Middle frontal gyrus (tissue), 1 donor: ENCODE measurements at regions not wholly inside any gene's neighbourhood (a gene's known extent, or its start where the extent isn't known, plus 50 kb on each side); places are given as distances from the start of the nearest gene placed in this dataset.
"Not testable (repeated sequence)": the region's sequence is repeated elsewhere in the genome, so short reads cannot be mapped to it uniquely, and the experiment has no call there.

Source experiments
- DNase-seq: peaks from one replicate; pipeline ENCODE4 v3.0.0-alpha.2; 2015; ENCODE audit warnings: low spot score; ENCODE audit errors: extremely low spot score

DNA sequence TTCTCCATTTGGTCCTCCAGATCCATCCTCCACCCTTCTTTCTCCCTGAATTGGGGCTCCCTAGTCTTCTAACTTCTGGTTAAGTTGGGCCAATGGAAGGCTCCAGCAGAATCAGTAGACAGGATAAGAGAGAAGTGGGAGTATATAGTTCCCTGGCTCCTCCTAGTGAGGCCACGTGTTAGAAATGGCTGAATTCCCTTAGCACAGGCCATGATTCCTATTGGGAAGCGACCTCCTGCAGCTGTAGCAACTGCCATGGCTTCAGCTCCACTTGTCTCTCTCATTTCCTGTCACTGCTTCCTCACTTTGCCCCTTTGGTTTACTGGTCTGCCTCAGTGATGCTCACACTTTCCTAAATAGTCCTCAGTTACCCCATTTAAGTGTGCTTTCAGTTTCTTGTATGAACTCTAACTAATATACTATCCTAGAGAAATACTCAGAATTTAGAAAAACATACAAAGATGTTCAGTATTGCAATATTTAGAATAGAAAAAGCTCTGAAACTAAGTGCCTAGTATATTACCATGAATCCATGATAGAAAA lies 104.8 kb upstream of the SMARCA2 start:
- DNase-seq = no peak

DNA sequence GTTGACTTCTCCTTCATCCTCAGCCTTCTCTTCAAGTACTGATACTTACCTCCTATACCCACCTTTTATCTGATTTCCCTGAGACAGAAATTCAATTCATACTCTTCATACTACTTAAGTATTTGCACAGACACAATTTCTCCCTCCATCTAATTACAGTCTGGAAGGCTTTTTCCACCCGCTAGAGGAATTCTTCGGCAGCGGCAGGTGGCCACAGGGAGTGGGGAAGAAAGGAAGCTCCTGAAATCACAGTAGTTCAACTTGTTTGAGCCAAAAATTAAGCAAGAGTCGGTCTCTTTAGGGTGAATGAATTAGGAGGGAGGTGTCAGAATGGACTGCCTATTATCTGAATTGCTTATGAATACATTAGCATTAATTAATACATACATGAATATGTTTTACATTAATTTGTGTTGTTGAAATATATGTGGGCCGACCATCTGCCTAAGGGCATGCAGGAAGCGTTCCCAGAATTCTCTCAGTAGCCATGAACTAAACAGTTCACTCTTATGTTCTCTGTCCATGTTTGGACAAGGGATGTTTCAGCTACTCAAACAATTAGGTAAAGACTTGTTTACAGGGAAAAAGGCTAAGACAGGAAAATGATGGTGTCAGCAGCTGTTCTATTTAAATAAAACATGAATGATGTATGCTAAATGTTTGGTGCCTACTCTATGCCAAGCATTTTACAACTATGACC lies 101.4 kb upstream of the SMARCA2 start:
- no peak for DNase-seq

DNA sequence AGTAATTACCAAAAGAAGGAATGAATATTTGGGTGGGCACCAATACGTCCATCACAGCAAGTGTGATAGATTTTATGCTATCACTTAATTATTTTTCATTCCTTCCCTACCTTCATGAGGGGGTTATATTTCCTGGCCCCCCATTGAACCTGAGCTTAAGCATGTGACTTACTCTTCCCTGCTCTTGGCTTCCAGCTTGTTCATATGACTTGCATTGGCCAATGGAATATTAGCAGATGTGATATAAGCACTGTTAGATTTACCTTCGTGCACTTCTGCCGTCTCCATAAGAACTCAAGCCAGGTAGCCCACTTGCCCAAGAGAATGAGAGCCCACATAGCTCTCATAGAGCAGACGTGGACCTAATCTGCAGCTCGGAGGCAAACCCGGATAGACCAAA lies 99.1 kb upstream of the SMARCA2 start:
- no peak for DNase-seq

DNA sequence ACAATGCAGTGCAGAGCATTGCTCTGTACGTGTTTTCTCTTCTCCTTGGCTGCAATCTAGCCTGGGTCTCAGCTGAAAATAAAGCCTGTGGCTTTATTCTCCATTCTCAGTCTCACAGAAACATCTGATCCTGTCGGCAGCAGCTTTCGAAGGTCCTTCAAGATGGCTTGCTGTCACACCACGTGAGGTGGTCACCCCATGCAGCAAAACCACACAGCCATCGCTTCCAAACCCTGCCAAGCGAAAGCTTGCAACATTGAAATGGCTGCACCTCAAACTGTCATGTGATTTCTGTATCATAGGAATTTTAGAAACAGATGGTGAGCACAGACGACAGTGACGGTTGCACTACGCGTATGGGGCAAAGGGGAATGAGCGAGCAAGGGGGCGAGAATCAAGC lies 98.5 kb upstream of the SMARCA2 start:
- no peak for DNase-seq

DNA sequence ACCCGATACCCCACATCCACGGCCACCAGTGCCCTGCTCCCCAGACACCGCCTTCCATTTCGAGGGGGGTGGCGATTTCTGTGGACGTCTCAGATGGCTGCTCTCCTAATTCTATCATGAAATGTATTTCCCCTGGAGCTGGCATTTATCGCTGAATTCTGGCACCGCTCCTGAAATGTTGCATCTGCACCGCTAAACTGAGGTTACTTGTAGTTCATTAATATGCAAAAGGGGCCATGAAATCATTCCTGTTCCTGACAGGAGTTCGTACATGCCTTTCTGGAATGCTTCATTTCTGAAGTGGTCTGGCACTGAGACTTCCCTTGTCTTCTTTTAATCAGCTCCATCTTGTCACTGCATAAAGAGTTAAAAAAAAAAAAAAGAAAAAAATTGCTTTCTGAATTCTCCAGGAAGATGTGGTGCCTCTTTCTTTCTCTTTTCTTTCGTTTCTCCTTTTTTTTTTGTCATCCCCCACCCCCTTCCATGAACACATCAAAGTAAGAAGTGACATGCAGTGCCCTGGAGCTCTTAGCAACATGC lies 97.7 kb upstream of the SMARCA2 start:
- no peak for DNase-seq

DNA sequence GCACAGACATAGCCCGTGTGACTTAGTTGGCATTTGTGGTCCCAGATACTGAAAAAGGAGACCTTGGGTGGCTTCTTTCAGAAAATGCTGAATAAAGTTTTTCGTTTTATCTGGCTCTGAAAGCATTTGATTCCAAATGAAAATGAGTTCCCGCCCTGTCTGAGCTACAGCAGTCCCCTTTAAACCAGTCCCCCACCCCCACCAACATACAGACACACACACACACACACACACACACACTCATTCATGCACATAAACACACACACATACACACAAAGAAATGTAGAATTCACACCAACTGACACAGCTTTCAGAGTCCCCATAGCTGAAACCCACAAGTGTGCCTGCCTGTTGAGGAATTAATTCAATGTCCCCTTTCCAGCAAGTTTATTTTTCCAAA lies 97.0 kb upstream of the SMARCA2 start:
- no peak for DNase-seq

DNA sequence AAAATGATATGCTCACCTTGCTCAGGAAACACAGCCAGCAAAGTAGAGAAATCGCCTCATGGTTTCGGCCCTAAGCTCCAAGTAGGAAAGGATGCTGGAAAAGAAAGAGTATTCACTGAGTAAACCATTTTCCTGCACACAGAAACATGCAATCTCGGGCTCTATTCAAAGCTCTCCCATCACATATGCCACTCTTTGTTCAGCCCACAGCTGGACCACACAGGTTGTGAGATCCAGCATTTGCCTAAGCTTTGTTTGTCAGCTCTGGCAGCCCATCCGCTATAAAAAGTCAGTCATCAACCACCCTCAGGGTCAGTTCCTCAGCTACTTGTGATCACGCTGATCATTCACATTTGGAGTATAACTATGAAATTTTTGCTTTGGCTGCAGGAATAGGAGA lies 96.5 kb upstream of the SMARCA2 start:
- no peak for DNase-seq

DNA sequence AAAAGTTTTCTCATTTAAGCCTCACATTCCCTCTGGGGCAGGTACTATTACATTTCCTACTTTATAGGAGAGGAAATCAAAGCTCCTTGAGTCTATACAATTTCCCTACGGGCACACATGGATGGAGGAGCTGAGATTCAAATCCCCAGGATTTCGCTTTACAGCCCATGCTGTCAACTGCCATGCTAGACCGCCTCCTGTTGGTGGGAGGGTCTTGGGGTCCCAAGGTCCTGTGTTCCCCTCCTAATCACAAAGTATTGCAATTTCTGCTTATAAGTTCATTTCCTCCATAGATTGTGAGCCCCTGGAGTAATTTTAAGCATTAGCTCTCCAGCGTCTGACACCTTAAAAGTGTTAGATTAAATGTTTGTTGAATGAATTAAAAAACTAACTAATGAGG lies 95.9 kb upstream of the SMARCA2 start:
- DNase-seq = no peak

DNA sequence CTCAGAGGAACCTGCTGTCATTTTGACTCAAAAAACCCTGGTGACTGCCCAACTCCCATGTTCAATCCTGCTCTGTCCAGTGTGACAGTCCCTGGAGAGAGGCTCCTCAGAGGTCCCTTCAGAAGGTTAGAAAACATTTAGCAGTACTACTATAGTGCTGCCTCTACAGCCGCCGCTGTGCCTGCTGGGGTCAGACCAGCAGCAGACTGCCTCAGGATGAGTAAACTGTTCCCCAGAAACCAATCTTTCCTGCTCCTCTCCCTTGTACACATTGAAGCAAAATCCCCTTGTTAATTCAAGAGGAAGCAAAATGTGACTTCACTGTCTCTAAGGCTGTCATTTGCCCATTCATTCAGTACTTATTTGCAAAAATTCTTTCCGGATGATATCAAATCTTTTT lies 94.8 kb upstream of the SMARCA2 start:
- DNase-seq = no peak

DNA sequence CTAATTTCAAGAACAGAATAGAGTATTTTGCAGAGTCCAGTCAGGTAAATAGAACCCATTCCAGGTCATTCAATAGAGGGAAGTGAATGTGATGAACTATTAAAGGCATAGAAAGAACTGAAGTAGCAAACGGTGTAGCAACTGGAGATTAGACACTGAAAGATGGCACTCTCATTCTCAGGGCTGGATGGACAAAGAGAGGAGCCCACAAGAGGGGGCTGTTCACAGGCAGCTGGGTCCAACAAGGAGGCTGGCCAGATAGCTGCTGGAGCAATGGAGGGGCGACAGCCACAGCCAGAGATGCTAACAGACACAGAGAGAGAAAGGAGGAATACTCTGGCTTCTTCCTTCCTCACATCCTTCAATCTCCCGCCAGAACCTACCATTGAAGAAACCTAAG lies 93.1 kb upstream of the SMARCA2 start:
- DNase-seq = no peak

DNA sequence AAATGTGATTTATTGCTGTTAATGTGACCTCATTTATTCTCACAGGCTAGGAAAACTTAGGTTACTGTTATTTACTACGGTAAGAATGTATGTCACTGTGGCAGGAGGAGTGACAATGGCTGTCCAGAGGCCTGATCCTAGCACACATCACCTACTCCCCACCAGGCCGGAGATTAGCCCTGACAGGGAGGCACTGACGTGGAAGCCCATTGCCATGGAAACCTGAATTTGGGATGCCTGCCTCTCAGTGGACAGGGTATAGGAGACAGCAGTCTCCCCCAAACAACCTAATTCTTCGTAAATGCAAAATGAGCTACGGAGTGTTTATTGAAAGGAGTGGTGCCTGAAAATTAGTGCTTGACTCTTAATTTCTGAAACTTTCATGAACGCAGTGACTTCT lies 87.6 kb upstream of the SMARCA2 start:
- DNase-seq = no peak

DNA sequence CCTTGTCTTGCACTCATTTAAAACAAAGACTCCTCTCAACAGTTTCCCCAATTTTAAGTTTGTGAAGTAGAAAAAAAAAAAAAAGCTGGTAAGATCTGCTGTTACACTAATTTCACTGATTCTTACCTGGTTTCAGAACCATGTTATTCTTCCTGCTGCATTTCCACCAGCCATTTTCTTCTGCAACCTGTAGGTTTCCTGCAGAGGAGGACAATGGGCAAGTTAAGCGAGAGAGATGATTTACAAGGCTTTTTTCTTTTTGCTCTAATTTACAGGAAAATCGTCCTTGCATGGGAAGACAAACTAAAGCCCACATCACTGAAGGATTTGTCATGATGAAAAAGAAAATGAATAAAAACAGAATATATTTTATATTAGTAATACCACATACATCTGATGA lies 86.0 kb upstream of the SMARCA2 start:
- DNase-seq = no peak

DNA sequence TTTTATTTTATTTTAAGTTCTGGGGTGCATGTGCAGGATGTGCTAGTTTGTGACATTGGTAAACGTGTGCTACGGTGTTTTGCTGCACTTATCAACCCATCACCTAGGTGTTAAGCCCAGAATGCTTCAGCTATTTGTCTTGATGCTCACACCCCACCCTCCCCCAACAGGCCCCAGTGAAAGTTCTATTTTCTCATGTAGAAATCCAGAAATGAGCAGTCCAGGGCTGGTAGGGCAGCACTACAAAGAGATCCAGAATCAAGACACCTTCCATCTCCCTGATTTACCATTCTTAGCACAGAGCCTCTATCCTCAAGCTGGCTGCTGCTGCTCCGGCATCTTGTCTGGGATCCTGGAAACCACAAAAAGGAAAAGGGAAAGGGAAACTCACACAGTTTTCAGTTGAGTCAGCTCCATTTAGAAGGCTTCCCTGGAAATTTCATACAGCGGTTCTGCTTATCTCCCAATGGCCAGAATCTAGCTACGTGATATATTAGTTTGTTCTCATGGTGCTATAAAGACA lies 85.4 kb upstream of the SMARCA2 start:
- no peak for DNase-seq

DNA sequence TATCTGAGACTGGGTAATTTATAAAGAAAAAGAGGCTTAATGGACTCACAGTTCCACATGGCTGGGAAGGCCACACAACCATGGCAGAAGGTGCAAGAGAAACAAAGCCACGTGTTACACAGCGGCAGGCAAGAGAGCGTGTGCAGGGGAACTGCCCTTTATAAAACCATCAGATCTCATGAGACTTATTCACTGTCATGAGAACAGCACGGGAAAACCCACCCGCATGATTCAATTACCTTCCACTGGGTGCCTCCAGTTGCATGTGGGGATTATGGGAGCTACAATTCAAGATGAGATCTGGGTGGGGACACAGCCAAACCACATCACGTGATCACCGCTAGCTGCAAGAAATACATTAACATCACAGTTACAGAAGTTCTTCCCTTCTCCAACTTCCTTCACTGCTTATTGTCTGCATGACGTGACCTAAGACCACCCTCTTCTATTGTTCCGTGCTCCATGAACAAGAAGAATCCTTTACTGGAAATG lies 84.9 kb upstream of the SMARCA2 start:
- DNase-seq = not testable (repeated sequence)

DNA sequence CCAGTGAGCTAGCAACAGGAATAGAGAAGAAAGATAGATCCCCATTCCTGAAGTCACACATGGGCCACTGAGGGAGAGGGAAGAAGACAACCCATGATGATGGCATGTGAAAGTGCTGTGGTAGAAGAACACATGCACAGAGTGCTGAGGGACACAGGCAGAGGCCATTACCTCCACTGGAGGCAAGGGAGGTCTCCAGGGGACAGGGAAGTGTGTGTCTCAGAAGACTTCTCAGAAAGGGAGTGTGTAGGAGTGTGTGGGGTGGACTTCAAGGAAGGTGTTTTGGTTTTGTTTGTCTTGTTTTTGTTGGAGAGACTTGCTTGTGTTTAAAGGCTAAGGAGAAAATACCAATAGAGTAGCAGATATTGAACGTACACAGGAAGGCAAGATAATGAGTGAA lies 77.0 kb upstream of the SMARCA2 start:
- DNase-seq = no peak

DNA sequence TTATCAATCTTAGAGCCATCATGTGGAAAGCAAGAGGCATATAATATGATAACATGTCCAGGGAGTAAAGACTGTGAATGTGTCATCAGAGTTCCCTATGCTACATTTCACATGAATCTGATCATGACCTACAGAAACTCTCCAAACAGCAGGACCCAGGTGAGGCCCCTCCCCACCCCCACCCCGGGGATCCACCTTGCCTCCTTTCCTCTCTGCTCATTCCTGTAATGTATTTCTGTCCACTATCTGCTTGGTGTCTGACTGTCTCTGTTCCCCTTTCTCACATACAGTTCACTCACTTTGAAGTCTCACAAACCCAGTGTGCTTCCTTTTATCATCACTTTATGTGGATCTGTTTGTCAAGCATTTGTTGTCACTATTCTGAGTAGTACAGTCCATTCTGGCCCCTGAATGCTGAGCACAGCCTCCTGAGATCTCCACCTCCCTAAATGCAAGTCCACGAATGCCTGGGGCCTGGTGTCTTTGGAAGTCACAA lies 76.4 kb upstream of the SMARCA2 start:
- DNase-seq = no peak

DNA sequence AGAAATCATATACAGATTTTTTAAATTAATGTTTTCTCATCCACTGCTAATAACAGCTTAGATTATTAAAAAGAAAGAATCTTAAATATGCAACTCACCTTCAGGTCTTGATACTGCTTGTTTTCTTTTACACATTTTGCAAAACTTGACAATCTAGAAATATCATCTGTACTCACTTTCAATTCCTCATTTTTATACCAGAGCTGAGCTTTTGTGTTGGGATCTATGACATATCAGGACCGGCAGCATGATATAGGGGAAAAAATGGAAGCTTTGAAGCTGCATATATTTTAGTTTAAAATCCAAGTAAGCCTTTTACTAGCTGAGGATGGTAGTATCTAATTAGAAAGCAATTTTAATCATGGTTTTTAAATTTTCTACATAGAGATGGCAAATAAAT lies 75.7 kb upstream of the SMARCA2 start:
- no peak for DNase-seq

DNA sequence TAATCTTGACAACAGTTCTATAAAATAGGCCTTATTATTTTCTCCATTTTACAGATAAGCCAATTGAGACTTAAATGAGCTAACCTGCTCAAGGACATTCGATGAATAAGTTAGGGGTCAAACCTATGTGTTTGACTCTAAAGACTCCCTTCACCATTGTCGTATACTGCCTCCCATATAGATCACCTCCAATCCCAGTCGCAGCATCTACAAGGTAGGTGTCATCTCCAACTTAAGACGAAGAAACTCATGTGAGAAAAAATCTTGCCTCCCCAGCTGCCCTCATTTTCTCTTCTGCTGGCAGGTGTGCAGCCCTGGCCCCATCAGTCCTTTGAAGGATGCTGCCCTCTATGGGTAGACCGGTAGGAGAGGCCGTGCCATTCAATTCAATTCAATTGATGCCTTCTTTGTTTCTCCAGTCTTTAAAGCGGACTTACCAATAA lies 75.2 kb upstream of the SMARCA2 start:
- no peak for DNase-seq

DNA sequence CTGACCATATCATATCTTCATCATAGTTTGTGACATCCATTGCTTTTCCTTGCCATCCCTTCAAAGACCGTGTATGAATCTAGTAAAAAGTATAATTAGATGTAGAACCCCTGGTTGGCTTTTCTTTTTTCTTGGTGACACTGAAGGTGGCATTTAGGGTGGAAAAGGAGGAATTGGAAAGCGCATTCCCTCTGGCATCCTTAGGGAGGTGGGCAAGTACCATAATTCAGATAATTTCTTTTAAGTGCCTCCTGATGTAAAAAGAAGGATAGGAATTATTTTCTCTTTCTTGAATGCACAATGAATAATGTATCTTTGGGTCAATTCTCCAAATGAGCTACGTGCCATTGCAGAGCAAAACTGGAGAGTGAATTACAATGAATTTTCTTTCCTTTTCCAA lies 73.2 kb upstream of the SMARCA2 start:
- DNase-seq = no peak

DNA sequence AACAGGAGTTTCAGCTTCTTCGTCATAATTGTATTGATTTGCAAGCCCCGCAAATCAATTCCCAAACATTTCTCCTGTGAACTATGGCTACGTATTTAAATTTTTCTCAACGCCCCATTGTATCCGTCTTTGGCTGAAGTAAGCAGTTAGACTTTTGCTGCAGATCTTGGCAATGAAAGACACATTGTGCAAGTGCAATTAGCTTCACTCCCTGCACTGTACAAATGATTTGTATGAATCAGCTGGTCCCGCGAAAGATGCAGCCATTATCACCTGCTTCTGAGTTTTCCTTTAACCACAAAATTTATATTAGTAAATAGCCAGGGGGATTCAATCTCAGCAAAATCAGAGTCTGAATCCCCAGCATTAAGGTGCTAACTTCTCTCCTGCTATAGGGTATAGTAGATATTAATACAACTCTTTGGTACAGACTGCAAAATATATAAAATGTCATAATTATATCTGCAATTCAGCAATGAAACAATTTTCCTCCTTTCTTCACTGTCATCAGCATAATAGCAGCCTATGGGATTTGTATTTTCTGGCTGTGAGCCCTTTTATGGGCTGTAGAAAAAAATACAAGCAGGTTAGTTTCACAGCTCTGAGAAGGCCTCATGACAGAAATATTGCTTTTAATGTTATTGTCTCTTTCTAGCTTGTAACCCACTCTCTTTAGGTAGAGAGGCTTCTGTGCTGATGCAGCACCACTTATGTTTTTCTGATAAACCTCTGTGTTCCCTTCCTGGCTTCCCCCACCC lies 68.4 kb upstream of the SMARCA2 start:
- no peak for DNase-seq

DNA sequence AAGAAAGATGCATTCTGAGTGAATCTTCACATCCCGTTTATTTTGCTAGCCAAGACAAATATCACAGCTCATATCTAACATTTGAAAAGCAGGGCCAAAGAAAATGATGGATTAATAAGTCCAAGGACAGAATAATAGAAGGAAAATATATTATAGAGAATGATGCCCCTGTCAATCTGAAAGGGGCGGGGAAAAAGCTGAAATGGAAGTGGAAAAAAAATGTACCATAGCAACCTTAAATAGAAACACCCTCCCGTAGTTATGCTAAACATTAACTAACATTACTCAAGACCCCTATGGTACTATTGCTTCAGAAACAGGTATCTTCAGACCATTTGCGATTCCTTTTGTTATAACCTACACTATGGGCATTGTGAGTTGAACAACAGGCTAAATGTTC lies 67.7 kb upstream of the SMARCA2 start:
- DNase-seq = no peak

DNA sequence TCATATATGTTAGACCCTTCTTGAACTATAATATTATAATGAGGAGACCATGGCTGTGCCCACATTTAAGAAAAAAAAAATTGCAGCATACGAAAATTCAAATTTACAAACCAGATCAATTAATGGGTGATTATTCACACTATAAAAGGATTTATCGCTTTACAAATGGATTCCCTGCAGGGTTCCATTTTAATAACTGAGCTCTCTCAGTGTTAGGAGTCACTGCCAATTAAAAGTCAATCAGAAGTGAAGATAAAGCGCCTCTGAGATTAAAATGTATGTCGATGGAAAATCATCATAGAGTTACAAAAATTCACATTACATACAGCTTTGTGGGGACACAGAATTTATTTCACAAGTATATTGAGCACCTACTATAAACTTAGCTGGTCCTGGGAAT lies 66.6 kb upstream of the SMARCA2 start:
- no peak for DNase-seq
